Karpas-422 (cell line): ENCODE measurements at regions not wholly inside any gene's neighbourhood (a gene's known extent, or its start where the extent isn't known, plus 50 kb on each side); places are given as distances from the start of the nearest gene placed in this dataset.
A peak's percentile ranks its signal among the peaks of the same experiment; 100 is the strongest.

Source experiments
- DNase-seq: peaks from one replicate; pipeline ENCODE4 v3.0.0-alpha.2; 2015
- H2AFZ ChIP-seq: fragments of 200-600 bp; sonication (generic); 2 replicates; pipeline ENCODE4 v1.6.1; 2014; ENCODE audit warnings: antibody characterized with exemption, low read length, mixed read lengths
- H3K27ac ChIP-seq: fragments of 200-600 bp; sonication (generic); 2 replicates; pipeline ENCODE4 v1.5.1; 2014; ENCODE audit warnings: mild to moderate bottlenecking, low read length, moderate library complexity
- H3K27me3 ChIP-seq: fragments of 200-600 bp; sonication (generic); 2 replicates; pipeline ENCODE4 v1.6.1; 2014; ENCODE audit warnings: low read length, mixed read lengths
- H3K36me3 ChIP-seq: fragments of 200-600 bp; sonication (generic); 2 replicates; pipeline ENCODE4 v1.6.1; 2014; ENCODE audit warnings: low read length, mixed read lengths; ENCODE audit not compliant: insufficient read depth
- H3K4me1 ChIP-seq: fragments of 200-600 bp; sonication (generic); 2 replicates; pipeline ENCODE4 v1.6.1; 2014; ENCODE audit warnings: mild to moderate bottlenecking, low read length, mixed read lengths
- H3K4me2 ChIP-seq: fragments of 200-600 bp; sonication (generic); 2 replicates; pipeline ENCODE4 v1.6.1; 2014; ENCODE audit warnings: low read length, low read depth, mild to moderate bottlenecking; ENCODE audit not compliant: poor library complexity, severe bottlenecking
- H3K4me3 ChIP-seq: fragments of 200-600 bp; sonication (generic); 2 replicates; pipeline ENCODE4 v1.5.1; 2014; ENCODE audit warnings: mild to moderate bottlenecking, antibody characterized with exemption, low read length, mixed read lengths
- H3K79me2 ChIP-seq: fragments of 200-600 bp; sonication (generic); 2 replicates; pipeline ENCODE4 v1.6.1; 2014; ENCODE audit warnings: mild to moderate bottlenecking, low read length, mixed read lengths
- H3K9ac ChIP-seq: fragments of 200-600 bp; sonication (generic); 2 replicates; pipeline ENCODE4 v1.6.0; 2014; ENCODE audit warnings: low read length
- H3K9me2 ChIP-seq: fragments of 200-600 bp; sonication (generic), shearing (Covaris generic); replicated peaks from 2 replicates; pipeline ENCODE4 v1.6.0; 2014; ENCODE audit warnings: mild to moderate bottlenecking, low read length, moderate library complexity; ENCODE audit not compliant: insufficient read depth
- H3K9me3 ChIP-seq: fragments of 300-700, 200-600 bp; sonication (generic); 2 replicates; pipeline ENCODE4 v1.6.1; 2014; ENCODE audit warnings: low read length, mixed read lengths
- H4K20me1 ChIP-seq: fragments of 200-600 bp; sonication (generic); 2 replicates; pipeline ENCODE4 v1.6.1; 2014; ENCODE audit warnings: mild to moderate bottlenecking, antibody characterized with exemption, low read length, low read depth; ENCODE audit not compliant: insufficient read depth

DNA sequence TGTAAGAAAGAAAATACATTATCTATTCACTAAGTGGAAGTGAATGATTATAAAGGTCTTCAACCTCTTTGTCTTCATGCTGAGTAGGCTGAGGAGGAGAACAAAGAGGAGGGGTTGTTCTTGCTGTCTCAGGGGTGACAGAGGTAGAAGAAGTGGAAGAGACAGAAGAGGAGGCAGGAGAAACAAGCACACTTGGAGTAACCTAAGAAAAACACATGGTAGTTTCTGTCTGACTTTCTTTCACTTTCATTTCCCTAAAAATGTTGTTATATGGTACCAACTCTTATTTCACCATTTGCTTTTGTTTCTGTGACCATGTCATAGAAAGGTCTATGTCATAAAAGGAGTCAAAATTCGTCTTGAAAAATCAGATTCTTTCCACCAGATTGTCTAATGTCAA lies 696.6 kb upstream of the BRINP3 start:
- no peaks in the 10 kb centered on the region for H3K27me3 ChIP-seq
- no peaks in the 10 kb centered on the region for H3K36me3 ChIP-seq
- no peaks in the 10 kb centered on the region for H4K20me1 ChIP-seq
- H3K4me2 ChIP-seq = peak overlapping the region; percentile 48
- no peak overlapping the region for H3K9ac ChIP-seq
- H3K4me3 ChIP-seq = peak overlapping the region; percentile 33; the same call in 1 of the 2 replicates
- peak; percentile 50 for DNase-seq
- H3K9me3 ChIP-seq = no peaks in the 10 kb centered on the region
- no peaks in the 10 kb centered on the region for H3K79me2 ChIP-seq
- no peak overlapping the region for H3K27ac ChIP-seq
- peak overlapping the region; percentile 94 for H2AFZ ChIP-seq
- no peaks in the 10 kb centered on the region for H3K9me2 ChIP-seq
- H3K4me1 ChIP-seq = peaks cover 11% of the 10 kb centered on the region

DNA sequence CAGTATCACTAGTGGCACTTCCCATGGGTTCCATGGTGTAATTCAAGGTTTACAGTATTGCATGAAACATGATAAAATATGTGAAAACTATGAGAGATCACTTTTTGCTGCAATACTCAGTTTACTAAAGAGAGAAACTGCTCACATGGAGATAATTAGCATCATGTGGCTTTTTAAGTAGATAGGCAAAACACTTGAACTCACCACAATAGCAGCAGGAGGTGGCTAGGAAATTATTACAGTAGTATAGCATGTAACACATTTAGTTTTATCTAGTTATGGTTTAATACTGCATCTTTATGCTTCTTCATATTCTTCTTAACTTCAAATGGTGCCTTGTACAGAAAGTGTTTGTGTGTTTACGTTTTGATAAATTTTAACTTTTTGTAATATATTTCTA lies 698.5 kb upstream of the BRINP3 start:
- H2AFZ ChIP-seq = no peak overlapping the region
- H3K79me2 ChIP-seq = no peaks in the 10 kb centered on the region
- no peak for DNase-seq
- no peak overlapping the region for H3K27ac ChIP-seq
- no peak overlapping the region for H3K4me2 ChIP-seq
- H3K36me3 ChIP-seq = no peaks in the 10 kb centered on the region
- no peaks in the 10 kb centered on the region for H4K20me1 ChIP-seq
- H3K4me3 ChIP-seq = no peak overlapping the region
- H3K9me3 ChIP-seq = peaks cover 4% of the 10 kb centered on the region; the same call in 1 of the 2 replicates
- H3K9ac ChIP-seq = no peak overlapping the region
- no peaks in the 10 kb centered on the region for H3K27me3 ChIP-seq
- no peaks in the 10 kb centered on the region for H3K9me2 ChIP-seq
- peaks cover 11% of the 10 kb centered on the region for H3K4me1 ChIP-seq

DNA sequence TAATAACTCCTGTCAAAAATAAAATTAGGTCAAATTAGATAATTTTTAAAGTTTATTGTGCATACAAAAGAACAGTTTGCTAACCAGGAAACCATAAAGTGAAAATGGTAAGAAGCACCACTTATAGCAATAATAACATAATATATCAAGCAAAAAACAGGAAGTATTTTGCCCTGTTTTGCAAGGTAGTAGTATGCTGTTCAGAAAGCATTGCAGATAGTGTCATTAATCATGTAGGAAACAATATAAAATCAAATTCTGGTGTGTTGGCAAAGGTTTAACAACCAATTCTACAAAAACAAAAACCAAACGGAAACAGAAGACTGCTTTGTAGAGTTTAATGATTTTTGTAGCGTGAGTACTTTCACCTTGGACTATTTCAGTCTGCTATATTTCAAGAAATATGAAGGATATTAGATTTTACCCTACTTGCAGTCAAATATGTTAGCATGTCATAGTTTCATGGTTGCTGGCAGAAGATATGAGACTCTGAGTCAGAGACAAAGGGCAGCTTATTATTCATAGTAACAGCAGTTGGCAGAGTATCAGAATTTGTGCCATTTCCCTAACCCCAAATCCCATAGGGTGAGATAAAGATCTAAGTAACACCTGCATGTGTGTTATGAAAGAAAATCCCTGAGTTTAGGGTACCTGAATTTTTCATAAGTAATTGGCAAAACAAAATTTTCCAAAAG lies 729.0 kb upstream of the BRINP3 start:
- DNase-seq = peak; percentile 43
- Histone ChIP-seq H2AFZ (no peak overlapping the region), H3K36me3 (no peaks in the 10 kb centered on the region), H3K27me3 (no peaks in the 10 kb centered on the region), H3K4me3 (no peak overlapping the region), H3K79me2 (no peaks in the 10 kb centered on the region), H3K9me2 (no peaks in the 10 kb centered on the region), H3K9me3 (peaks cover 4% of the 10 kb centered on the region; the same call in 1 of the 2 replicates), H3K27ac (peak overlapping the region; percentile 18; the same call in 1 of the 2 replicates), H3K4me2 (no peak overlapping the region), H3K4me1 (peaks cover 10% of the 10 kb centered on the region), H3K9ac (no peak overlapping the region), H4K20me1 (no peaks in the 10 kb centered on the region)

DNA sequence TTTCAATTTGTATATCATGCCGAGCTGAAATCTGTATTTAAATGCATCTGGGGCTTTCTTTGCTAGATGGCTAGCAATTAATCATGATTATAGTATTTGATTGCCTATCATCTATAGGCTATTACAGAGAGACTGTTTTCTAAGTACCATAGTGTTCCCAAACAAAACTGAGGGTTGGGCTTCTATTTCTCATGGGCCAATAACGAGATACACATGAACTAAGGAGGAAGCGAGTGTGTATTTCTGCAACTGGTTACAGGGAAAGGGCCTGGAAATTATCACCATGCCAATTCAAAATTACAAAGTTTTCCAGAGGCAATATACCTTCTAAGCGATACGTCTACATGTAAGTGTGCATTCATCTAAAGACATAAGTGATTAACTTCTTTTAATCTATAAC lies 744.5 kb upstream of the BRINP3 start:
- H3K36me3 ChIP-seq = no peaks in the 10 kb centered on the region
- no peak overlapping the region for H3K4me2 ChIP-seq
- no peaks in the 10 kb centered on the region for H3K27me3 ChIP-seq
- no peak overlapping the region for H3K4me3 ChIP-seq
- H3K4me1 ChIP-seq = no peaks in the 10 kb centered on the region
- no peak overlapping the region for H2AFZ ChIP-seq
- no peak overlapping the region for H3K9ac ChIP-seq
- no peak for DNase-seq
- H3K27ac ChIP-seq = no peak overlapping the region
- no peaks in the 10 kb centered on the region for H3K79me2 ChIP-seq
- H4K20me1 ChIP-seq = no peaks in the 10 kb centered on the region
- peaks cover 13% of the 10 kb centered on the region for H3K9me3 ChIP-seq
- H3K9me2 ChIP-seq = no peaks in the 10 kb centered on the region

DNA sequence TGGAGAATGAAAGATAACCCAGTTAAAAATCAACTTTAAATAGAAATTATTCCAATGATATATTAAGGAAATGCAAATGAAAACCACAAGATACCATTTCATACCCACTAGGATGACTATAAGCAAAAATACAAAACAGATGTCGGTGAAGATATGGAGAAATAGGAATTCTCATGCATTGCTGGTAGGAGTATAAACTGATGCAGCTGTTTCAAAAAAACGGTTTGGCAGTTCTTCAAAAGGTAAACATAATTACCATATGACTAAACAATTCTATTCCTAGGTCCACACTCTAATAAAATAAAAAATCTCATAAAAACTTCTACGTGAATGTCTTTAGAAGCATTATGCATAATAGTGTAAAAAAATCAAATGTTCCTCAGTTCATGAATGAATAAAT lies 763.3 kb upstream of the BRINP3 start:
- Histone ChIP-seq H2AFZ (no peak overlapping the region), H3K4me3 (no peak overlapping the region), H3K79me2 (no peaks in the 10 kb centered on the region), H4K20me1 (no peaks in the 10 kb centered on the region), H3K27ac (no peak overlapping the region), H3K4me2 (no peak overlapping the region), H3K9ac (no peak overlapping the region), H3K27me3 (no peaks in the 10 kb centered on the region), H3K9me3 (peaks cover 6% of the 10 kb centered on the region), H3K36me3 (no peaks in the 10 kb centered on the region), H3K4me1 (no peaks in the 10 kb centered on the region), H3K9me2 (no peaks in the 10 kb centered on the region)
- no peak for DNase-seq

DNA sequence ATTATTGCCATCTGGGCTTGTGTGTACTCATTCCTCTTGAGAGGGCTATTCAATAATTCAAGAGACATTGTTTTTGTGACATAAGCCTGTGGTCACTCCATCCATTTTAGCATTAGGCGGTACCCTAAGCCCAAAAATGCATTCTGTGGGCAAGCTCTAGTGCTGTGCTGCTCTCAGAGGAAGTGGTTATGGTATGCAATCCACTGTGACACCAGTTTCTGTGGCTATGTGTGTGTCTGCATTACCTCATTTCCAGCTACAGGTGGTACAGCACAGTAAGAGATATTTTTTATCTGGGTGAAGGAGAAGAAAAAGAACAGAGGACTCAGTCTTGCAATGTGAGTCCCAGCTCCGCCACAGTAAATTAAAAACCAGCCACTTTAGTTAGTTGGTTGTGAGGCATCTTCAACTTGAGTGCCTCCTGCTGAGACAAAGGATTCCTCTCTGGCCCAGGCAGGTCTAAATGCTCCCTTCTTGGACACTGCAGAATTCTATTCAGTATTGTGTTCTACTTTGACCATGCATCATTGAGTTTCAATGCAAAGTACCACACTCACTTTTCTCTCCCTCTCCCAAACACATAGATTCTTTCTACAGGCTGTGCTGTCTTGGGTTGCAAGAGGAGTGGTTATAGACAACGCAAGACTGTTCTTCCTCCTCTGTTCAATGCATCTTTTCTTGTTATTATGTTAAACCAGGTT lies 777.8 kb upstream of the BRINP3 start:
- H3K4me1 ChIP-seq = no peaks in the 10 kb centered on the region
- H3K27me3 ChIP-seq = no peaks in the 10 kb centered on the region
- H3K9me2 ChIP-seq = no peaks in the 10 kb centered on the region
- H2AFZ ChIP-seq = no peak overlapping the region
- H3K4me2 ChIP-seq = no peak overlapping the region
- H3K9me3 ChIP-seq = peaks cover 19% of the 10 kb centered on the region
- no peak overlapping the region for H3K27ac ChIP-seq
- no peak for DNase-seq
- no peak overlapping the region for H3K4me3 ChIP-seq
- no peaks in the 10 kb centered on the region for H3K79me2 ChIP-seq
- no peaks in the 10 kb centered on the region for H4K20me1 ChIP-seq
- no peak overlapping the region for H3K9ac ChIP-seq
- no peaks in the 10 kb centered on the region for H3K36me3 ChIP-seq

DNA sequence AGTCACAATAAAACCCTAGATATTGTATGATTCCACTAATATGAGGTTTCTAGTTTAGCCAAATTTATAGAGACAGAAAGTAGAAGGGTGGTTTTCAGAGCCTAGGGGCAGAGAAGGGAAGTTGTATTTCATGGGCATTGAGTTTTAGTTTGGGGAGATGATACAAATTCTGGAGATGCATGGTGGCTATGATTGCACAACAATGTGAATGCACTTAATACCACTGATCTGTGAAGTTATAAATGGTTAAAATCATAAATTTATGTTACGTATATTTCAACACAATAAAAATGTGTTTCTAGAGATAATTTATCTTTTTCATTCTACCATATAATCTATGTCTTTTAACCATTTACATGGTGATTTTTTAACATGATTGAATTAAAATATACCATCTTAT lies 779.3 kb upstream of the BRINP3 start:
- Histone ChIP-seq H3K27me3 (no peaks in the 10 kb centered on the region), H3K4me1 (no peaks in the 10 kb centered on the region), H3K9me2 (no peaks in the 10 kb centered on the region), H3K9me3 (peaks cover 27% of the 10 kb centered on the region), H2AFZ (no peak overlapping the region), H3K4me2 (no peak overlapping the region), H3K79me2 (no peaks in the 10 kb centered on the region), H3K27ac (no peak overlapping the region), H3K36me3 (no peaks in the 10 kb centered on the region), H4K20me1 (no peaks in the 10 kb centered on the region), H3K4me3 (no peak overlapping the region), H3K9ac (no peak overlapping the region)
- no peak for DNase-seq

DNA sequence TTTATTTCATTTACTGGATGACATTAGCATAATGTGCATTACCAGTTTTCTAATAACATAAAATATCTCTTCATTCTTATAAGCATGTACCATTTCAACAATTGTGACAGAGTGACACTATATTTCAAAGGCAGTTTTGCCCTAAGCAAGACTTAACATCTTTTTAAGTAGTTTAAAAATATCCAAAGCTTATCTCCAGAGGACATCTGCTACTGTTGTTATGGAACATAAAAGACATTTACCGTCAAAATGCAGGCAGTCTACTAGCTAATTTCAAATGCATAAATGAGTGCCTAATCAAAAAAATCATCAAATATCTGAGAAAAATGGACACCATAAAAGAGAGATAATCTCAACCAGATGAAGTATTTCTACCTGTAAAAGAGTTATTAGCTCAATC lies 782.4 kb upstream of the BRINP3 start:
- Histone ChIP-seq H3K79me2 (no peaks in the 10 kb centered on the region), H3K4me1 (no peaks in the 10 kb centered on the region), H2AFZ (no peak overlapping the region), H3K4me3 (no peak overlapping the region), H3K4me2 (no peak overlapping the region), H3K36me3 (no peaks in the 10 kb centered on the region), H3K27me3 (no peaks in the 10 kb centered on the region), H3K9me2 (no peaks in the 10 kb centered on the region), H3K9me3 (peaks cover 28% of the 10 kb centered on the region), H3K27ac (no peak overlapping the region), H3K9ac (no peak overlapping the region), H4K20me1 (no peaks in the 10 kb centered on the region)
- DNase-seq = no peak
